IPS DF 6.9 (cell line): ENCODE measurements at regions not wholly inside any gene's neighbourhood (a gene's known extent, or its start where the extent isn't known, plus 50 kb on each side); places are given as distances from the start of the nearest gene placed in this dataset.

ENCODE experiments used
- DNase-seq: peaks from one replicate; pipeline ENCODE4 v3.0.0-alpha.2; 2013; ENCODE audit warnings: low read depth, low spot score
- H3K27ac ChIP-seq: one replicate; pipeline ENCODE4 v1.5.1; 2013; ENCODE audit warnings: low read length, control low read depth
- H3K27me3 ChIP-seq: 2 replicates; pipeline ENCODE4 v1.6.1; 2013; ENCODE audit warnings: mild to moderate bottlenecking, low read length; ENCODE audit not compliant: control insufficient read depth, insufficient read depth
- H3K36me3 ChIP-seq: 2 replicates; pipeline ENCODE4 v1.6.1; 2013; ENCODE audit warnings: low read length; ENCODE audit not compliant: control insufficient read depth, insufficient read depth
- H3K4me1 ChIP-seq: 2 replicates; pipeline ENCODE4 v1.6.1; 2013; ENCODE audit warnings: low read length; ENCODE audit not compliant: control insufficient read depth, insufficient read depth
- H3K4me3 ChIP-seq: 2 replicates; pipeline ENCODE4 v1.5.1; 2013; ENCODE audit warnings: mild to moderate bottlenecking, low read length
- H3K9me3 ChIP-seq: 2 replicates; pipeline ENCODE4 v1.6.1; 2013; ENCODE audit warnings: low read length, inconsistent platforms; ENCODE audit not compliant: control insufficient read depth, insufficient read depth
- WGBS: extraction: QIAGEN DNeasy Blood & Tissue Kit; methylation state at CpG from one replicate; pipeline ENCODE4 v1.1.7; 2013; ENCODE audit warnings: mixed read lengths, missing lambda C conversion rate; ENCODE audit not compliant: insufficient read length, insufficient coverage; 5-methylcytosine and 5-hydroxymethylcytosine counted together

DNA sequence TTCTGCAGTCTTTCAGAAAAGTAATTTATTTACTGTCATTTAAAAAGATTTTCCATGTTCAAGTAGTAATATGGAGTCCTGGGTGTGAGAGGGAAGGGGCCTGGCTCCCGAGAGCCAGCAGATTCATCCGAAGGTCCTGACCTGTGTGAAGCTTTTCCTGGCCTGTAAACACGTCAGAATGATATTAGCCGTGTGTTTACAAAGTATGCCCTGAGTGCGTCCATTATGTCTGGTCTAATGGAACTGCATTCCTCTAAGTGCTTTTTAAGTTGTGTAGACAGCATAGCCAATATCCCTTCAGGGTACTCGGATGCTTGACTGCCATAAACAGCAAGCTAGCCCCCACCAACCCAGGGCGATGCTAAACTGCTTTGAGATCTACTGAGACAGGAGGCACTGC lies 495.2 kb downstream of the AGTPBP1 start:
- H3K27ac ChIP-seq, result no peak overlapping the region
- DNase-seq, result no peak
- WGBS, result no CpG with 5 or more reads among the region's 7 CpGs
- no peaks in the 10 kb centered on the region for H3K4me1 ChIP-seq
- no peak overlapping the region for H3K4me3 ChIP-seq
- H3K27me3 ChIP-seq, result no peaks in the 10 kb centered on the region
- no peaks in the 10 kb centered on the region for H3K36me3 ChIP-seq
- no peaks in the 10 kb centered on the region for H3K9me3 ChIP-seq

DNA sequence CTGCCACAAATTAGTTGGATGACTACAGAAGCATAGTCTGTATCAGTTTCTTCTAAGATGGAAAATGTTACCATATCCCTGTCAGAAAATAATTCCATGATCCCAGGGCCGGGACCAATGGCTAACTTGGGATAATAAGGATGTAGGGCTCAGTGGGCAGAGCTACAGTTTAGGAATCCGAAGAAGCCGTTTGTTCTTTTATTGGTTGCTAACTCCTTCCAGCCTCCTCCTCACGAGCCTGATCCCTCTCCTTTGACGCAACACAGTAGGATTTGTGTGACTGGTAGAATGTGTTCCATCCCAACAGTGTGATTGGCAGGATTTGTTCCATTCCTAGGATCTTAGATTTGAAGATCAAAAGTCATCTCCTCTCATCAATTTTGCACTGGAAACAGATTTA lies 496.9 kb downstream of the AGTPBP1 start:
- Histone ChIP-seq H3K36me3 (no peaks in the 10 kb centered on the region), H3K4me1 (no peaks in the 10 kb centered on the region), H3K27me3 (no peaks in the 10 kb centered on the region), H3K27ac (no peak overlapping the region), H3K4me3 (no peak overlapping the region), H3K9me3 (no peaks in the 10 kb centered on the region)
- WGBS, result no CpG with 5 or more reads among the region's 5 CpGs
- DNase-seq, result no peak

DNA sequence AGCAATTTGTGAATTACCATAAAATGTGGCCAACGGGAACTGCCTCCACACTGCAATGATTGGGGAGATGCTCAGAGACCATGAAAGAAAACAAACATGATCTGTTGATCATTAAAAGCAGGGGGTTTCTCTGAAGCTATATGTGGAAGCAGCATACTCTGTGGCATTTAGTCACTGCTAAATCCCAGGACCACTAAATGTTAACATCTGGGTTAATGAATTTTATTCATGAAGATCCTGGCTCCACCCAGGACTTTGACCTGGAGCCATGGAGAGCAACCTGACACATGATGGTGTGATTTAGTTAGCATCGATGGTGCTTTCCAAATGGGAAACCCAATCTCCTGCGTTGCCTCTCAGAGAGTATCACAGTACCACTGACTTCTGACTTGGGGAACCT lies 497.8 kb downstream of the AGTPBP1 start:
- no peak for DNase-seq
- Histone ChIP-seq H3K4me3 (no peak overlapping the region), H3K27ac (no peak overlapping the region), H3K9me3 (no peaks in the 10 kb centered on the region), H3K4me1 (no peaks in the 10 kb centered on the region), H3K36me3 (no peaks in the 10 kb centered on the region), H3K27me3 (no peaks in the 10 kb centered on the region)
- no CpG with 5 or more reads among the region's 3 CpGs for WGBS

DNA sequence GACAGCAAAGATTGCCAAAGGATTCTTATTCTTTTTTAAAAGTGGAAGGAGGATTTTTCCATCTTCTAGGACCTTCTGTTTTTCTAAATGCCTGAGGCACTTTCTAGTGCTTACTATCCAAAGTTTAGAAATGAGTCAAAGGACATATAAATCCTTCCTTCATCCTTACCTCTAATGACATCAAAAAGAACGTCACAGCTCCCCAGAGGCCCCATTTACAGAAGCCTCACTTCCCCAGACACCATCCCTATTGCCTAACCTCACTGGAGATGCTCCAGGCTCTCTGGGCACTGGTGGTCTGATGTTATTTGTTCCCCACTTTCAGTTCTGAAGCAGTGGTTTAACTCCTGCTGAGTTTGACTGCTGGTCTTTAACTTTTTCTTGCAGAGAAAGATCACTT lies 504.3 kb downstream of the AGTPBP1 start:
- Histone ChIP-seq H3K27ac (no peak overlapping the region), H3K9me3 (no peaks in the 10 kb centered on the region), H3K27me3 (no peaks in the 10 kb centered on the region), H3K36me3 (no peaks in the 10 kb centered on the region), H3K4me1 (no peaks in the 10 kb centered on the region), H3K4me3 (no peak overlapping the region)
- no CpG with 5 or more reads among the region's 1 CpG for WGBS
- no peak for DNase-seq

GRCh38 chr9:85230081-85230480 lies 511.7 kb downstream of the AGTPBP1 start:
- Histone ChIP-seq H3K9me3 (no peaks in the 10 kb centered on the region), H3K4me3 (no peak overlapping the region), H3K27me3 (no peaks in the 10 kb centered on the region), H3K27ac (no peak overlapping the region), H3K4me1 (no peaks in the 10 kb centered on the region), H3K36me3 (no peaks in the 10 kb centered on the region)
- no CpG with 5 or more reads among the region's 4 CpGs for WGBS
- no peak for DNase-seq

DNA sequence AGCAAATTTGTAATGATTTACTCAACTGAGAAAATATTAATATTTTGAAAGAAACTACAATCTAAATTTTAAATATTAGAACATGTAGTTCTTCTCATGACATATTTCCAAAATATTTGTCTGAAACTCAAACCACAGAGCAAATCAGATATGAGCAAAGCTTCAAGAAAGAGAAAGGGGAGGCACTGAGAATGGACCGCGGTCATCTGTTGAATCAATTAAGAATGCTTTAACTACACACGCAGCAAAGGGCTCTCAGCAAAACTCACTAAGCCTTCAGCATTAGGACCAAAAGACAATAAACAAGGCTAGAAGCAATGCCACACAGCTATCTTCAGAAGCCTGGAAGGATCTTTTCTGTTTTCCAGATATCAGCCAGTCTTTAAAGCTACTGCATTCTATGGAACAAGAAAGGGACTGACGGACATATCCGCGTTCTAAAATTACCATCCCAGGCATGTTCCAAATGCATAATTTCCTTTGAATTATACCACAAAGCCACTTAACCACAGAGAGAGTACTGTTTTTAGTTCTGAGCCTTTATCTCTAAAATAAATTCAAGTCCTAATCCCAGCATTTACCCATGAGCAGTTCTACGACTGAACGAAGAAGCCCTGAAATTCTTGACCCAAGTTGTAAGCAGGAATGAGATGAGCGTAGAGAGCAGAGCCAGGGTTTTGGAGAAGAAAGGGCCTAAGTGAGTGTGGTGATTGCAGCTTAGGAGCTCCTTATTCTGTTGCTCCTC lies 513.5 kb downstream of the AGTPBP1 start:
- no CpG with 5 or more reads among the region's 9 CpGs for WGBS
- no peaks in the 10 kb centered on the region for H3K36me3 ChIP-seq
- no peak overlapping the region for H3K4me3 ChIP-seq
- H3K4me1 ChIP-seq, result no peaks in the 10 kb centered on the region
- no peaks in the 10 kb centered on the region for H3K9me3 ChIP-seq
- H3K27me3 ChIP-seq, result no peaks in the 10 kb centered on the region
- no peak for DNase-seq
- H3K27ac ChIP-seq, result no peak overlapping the region

DNA sequence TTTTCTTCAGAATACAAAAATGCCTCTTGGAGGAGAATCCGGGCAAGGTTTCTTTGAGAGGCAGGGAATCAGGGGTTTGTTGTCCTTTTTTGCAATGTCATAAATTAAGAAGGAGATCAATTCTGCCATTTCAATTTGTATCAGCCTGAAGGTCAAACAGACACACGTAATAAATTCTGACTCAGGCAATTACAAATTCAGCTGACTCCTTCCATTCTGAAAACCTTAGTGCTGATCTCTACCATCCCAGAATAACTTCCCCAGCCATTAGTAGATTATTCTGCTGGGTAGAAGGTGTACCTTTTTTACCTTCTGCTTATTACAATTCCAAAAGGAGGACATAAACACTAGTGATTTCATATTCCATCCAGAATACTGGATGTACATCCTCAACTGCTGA lies 516.6 kb downstream of the AGTPBP1 start:
- no peak overlapping the region for H3K4me3 ChIP-seq
- H3K36me3 ChIP-seq, result no peaks in the 10 kb centered on the region
- no peaks in the 10 kb centered on the region for H3K9me3 ChIP-seq
- no peaks in the 10 kb centered on the region for H3K4me1 ChIP-seq
- DNase-seq, result no peak
- H3K27me3 ChIP-seq, result no peaks in the 10 kb centered on the region
- H3K27ac ChIP-seq, result no peak overlapping the region
- no CpG with 5 or more reads among the region's 2 CpGs for WGBS

DNA sequence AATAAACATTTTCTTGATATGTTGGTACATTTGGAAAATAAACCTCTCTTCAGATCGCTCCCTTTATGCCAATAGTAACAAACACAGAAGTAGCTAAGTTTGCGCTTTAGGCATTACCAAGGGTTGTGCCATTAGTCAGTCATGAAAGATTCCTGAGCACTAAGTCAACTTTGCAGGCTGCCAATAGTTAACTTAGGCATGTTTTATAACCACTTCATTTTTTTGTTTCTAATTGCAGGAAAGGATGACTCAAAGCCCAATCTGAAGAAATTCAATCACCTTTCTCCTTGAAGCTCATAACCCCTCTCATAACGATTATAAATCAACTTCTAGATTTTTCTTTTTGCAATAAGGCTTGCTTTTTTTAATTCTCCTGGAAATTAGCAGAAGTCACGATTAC lies 517.0 kb downstream of the AGTPBP1 start:
- Histone ChIP-seq H3K4me1 (no peaks in the 10 kb centered on the region), H3K27ac (no peak overlapping the region), H3K27me3 (no peaks in the 10 kb centered on the region), H3K36me3 (no peaks in the 10 kb centered on the region), H3K9me3 (no peaks in the 10 kb centered on the region), H3K4me3 (no peak overlapping the region)
- WGBS, result no CpG with 5 or more reads among the region's 4 CpGs
- no peak for DNase-seq

GRCh38 chr9:85224301-85224700 lies 517.5 kb downstream of the AGTPBP1 start:
- no peak overlapping the region for H3K27ac ChIP-seq
- no peaks in the 10 kb centered on the region for H3K9me3 ChIP-seq
- H3K4me1 ChIP-seq, result no peaks in the 10 kb centered on the region
- WGBS, result no CpG with 5 or more reads among the region's 2 CpGs
- no peaks in the 10 kb centered on the region for H3K27me3 ChIP-seq
- H3K4me3 ChIP-seq, result no peak overlapping the region
- no peak for DNase-seq
- H3K36me3 ChIP-seq, result no peaks in the 10 kb centered on the region

GRCh38 chr9:85223506-85224125 lies 518.1 kb downstream of the AGTPBP1 start:
- WGBS, result no CpG with 5 or more reads among the region's 2 CpGs
- no peaks in the 10 kb centered on the region for H3K27me3 ChIP-seq
- no peak for DNase-seq
- no peaks in the 10 kb centered on the region for H3K9me3 ChIP-seq
- no peak overlapping the region for H3K27ac ChIP-seq
- no peaks in the 10 kb centered on the region for H3K4me1 ChIP-seq
- H3K36me3 ChIP-seq, result no peaks in the 10 kb centered on the region
- H3K4me3 ChIP-seq, result no peak overlapping the region

DNA sequence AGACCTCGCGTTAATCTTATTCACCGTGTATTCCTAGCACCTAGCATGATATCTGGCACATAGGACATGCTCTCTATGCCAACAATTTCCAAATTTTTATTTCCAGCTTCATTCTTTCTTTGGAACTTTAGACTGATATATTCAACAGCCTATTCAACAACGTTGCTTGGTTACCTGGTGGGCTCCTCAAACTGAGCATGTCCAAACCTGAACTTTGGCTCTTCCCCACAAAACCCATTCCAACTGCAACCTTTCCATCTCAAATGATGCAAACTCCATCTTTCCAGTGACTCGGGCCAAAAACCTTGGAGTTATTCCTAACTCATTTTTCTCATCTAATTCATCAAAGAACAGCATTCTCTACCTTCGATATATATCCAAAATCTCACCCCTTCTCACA lies 525.2 kb downstream of the AGTPBP1 start:
- no peak overlapping the region for H3K4me3 ChIP-seq
- H3K36me3 ChIP-seq, result no peaks in the 10 kb centered on the region
- 100% methylated on average over 2 of the region's 6 CpGs for WGBS
- H3K9me3 ChIP-seq, result no peaks in the 10 kb centered on the region
- no peak overlapping the region for H3K27ac ChIP-seq
- no peaks in the 10 kb centered on the region for H3K27me3 ChIP-seq
- no peak for DNase-seq
- peaks cover 5% of the 10 kb centered on the region; the same call in 1 of the 2 replicates for H3K4me1 ChIP-seq
